Astrocyte (in vitro differentiated cells and primary cell): ENCODE measurements at regions not wholly inside any gene's neighbourhood (a gene's known extent, or its start where the extent isn't known, plus 50 kb on each side); places are given as distances from the start of the nearest gene placed in this dataset.

Source experiments
- DNase-seq: peaks from one replicate; pipeline ENCODE4 v3.0.0-alpha.2; 2010; ENCODE audit warnings: low read depth
- FAIRE-seq: peaks from 2 replicates; lab custom pipeline; 2011; peaks lifted over from hg19 to GRCh38; lab: Jason Lieb, UNC
- H2AFZ ChIP-seq: 2 replicates; pipeline ENCODE4 v1.6.0; 2012; ENCODE audit warnings: low read depth, low read length, inconsistent platforms
- H3K27ac ChIP-seq: 2 replicates; pipeline ENCODE4 v1.5.1; 2011; ENCODE audit warnings: low read depth, low read length, inconsistent platforms
- H3K27me3 ChIP-seq: 2 replicates; pipeline ENCODE4 v1.6.0; 2011; ENCODE audit warnings: low read length, inconsistent platforms; ENCODE audit not compliant: insufficient read depth
- H3K36me3 ChIP-seq: 2 replicates; pipeline ENCODE4 v1.5.1; 2011; ENCODE audit warnings: low read length, inconsistent platforms; ENCODE audit not compliant: insufficient read depth
- H3K4me1 ChIP-seq: 2 replicates; pipeline ENCODE4 v1.5.1; 2011; ENCODE audit warnings: low read length, inconsistent platforms; ENCODE audit not compliant: insufficient read depth
- H3K4me2 ChIP-seq: 2 replicates; pipeline ENCODE4 v1.6.0; 2012; ENCODE audit warnings: low read length, inconsistent platforms
- H3K4me3 ChIP-seq: 2 replicates; pipeline ENCODE4 v1.5.1; 2011; ENCODE audit warnings: low read depth, mild to moderate bottlenecking, low read length, inconsistent platforms; ENCODE audit not compliant: insufficient read depth
- H3K79me2 ChIP-seq: 2 replicates; pipeline ENCODE4 v1.6.0; 2012; ENCODE audit warnings: mild to moderate bottlenecking, low read length, inconsistent platforms; ENCODE audit not compliant: insufficient read depth
- H3K9ac ChIP-seq: 2 replicates; pipeline ENCODE4 v1.6.0; 2012; ENCODE audit warnings: mild to moderate bottlenecking, low read length, inconsistent platforms
- H3K9me3 ChIP-seq: 2 replicates; pipeline ENCODE4 v1.5.1; 2012; ENCODE audit warnings: low read depth, mild to moderate bottlenecking, low read length, inconsistent platforms; ENCODE audit not compliant: insufficient read depth
- H4K20me1 ChIP-seq: 2 replicates; pipeline ENCODE4 v1.6.0; 2012; ENCODE audit warnings: low read length, inconsistent platforms; ENCODE audit not compliant: insufficient read depth
- H3K27ac Mint-ChIP-seq: one replicate; pipeline ENCODE4 v1.8.0; 2021; ENCODE audit warnings: mild to moderate bottlenecking, mixed read lengths; ENCODE audit not compliant: unreplicated experiment
- H3K27me3 Mint-ChIP-seq: one replicate; pipeline ENCODE4 v1.8.0; 2021; ENCODE audit warnings: low read depth, mixed read lengths; ENCODE audit not compliant: unreplicated experiment
- H3K36me3 Mint-ChIP-seq: one replicate; pipeline ENCODE4 v1.8.0; 2021; ENCODE audit warnings: low read depth, mixed read lengths; ENCODE audit not compliant: unreplicated experiment
- H3K4me1 Mint-ChIP-seq: one replicate; pipeline ENCODE4 v1.8.0; 2021; ENCODE audit warnings: low read depth, mixed read lengths; ENCODE audit not compliant: unreplicated experiment
- H3K4me3 Mint-ChIP-seq: one replicate; pipeline ENCODE4 v1.8.0; 2021; ENCODE audit warnings: mild to moderate bottlenecking, moderate library complexity, mixed read lengths; ENCODE audit not compliant: unreplicated experiment
- H3K9me3 Mint-ChIP-seq: one replicate; pipeline ENCODE4 v1.8.0; 2021; ENCODE audit warnings: mild to moderate bottlenecking, mixed read lengths; ENCODE audit not compliant: unreplicated experiment
- CTCF ChIP-seq: IDR thresholded peaks from 2 replicates; pipeline ENCODE4 v1.5.1; 2011; ENCODE audit warnings: low read depth, mild to moderate bottlenecking, inconsistent platforms, low read length, moderate library complexity; ENCODE audit not compliant: insufficient read depth
- EZH2 ChIP-seq: IDR thresholded peaks from 2 replicates; pipeline ENCODE4 v1.6.1; 2012; ENCODE audit warnings: mild to moderate bottlenecking, low read length, inconsistent platforms; ENCODE audit not compliant: insufficient read depth

GRCh38 chr20:39129523-39129922 is 167.4 kb downstream of the DHX35 start:
- Histone ChIP-seq H3K9me3 (no peaks in the 10 kb centered on the region), H3K27ac (no peak overlapping the region), H3K4me1 (no peaks in the 10 kb centered on the region), H3K36me3 (no peaks in the 10 kb centered on the region), H3K9ac (no peak overlapping the region), H3K79me2 (no peaks in the 10 kb centered on the region), H4K20me1 (no peaks in the 10 kb centered on the region), H3K27me3 (no peaks in the 10 kb centered on the region), H3K4me3 (no peak overlapping the region), H2AFZ (no peak overlapping the region), H3K4me2 (no peak overlapping the region)
- Mint-ChIP-seq H3K36me3 (no peaks in the 10 kb centered on the region), H3K4me1 (no peaks in the 10 kb centered on the region), H3K4me3 (no peak overlapping the region), H3K27ac (no peak overlapping the region), H3K27me3 (peaks cover 17% of the 10 kb centered on the region), H3K9me3 (no peaks in the 10 kb centered on the region)
- DNase-seq (no peak), FAIRE-seq (no peak)
- no peak for TF ChIP-seq CTCF
- TF ChIP-seq EZH2 = no peak

GRCh38 chr20:39124064-39124463 is 161.9 kb downstream of the DHX35 start:
- Mint-ChIP-seq H3K4me3 (no peak overlapping the region), H3K36me3 (no peaks in the 10 kb centered on the region), H3K27ac (no peak overlapping the region), H3K9me3 (peaks cover 6% of the 10 kb centered on the region), H3K27me3 (peaks cover 30% of the 10 kb centered on the region), H3K4me1 (no peaks in the 10 kb centered on the region)
- Histone ChIP-seq H3K27me3 (peaks cover 2% of the 10 kb centered on the region), H3K4me1 (no peaks in the 10 kb centered on the region), H2AFZ (no peak overlapping the region), H3K79me2 (no peaks in the 10 kb centered on the region), H3K36me3 (no peaks in the 10 kb centered on the region), H4K20me1 (no peaks in the 10 kb centered on the region), H3K4me3 (no peak overlapping the region), H3K9ac (no peak overlapping the region), H3K27ac (no peak overlapping the region), H3K4me2 (no peak overlapping the region), H3K9me3 (no peaks in the 10 kb centered on the region)
- TF ChIP-seq EZH2 (no peak), CTCF (no peak)
- DNase-seq = no peak
- no peak for FAIRE-seq

GRCh38 chr20:39123185-39123557 is 161.0 kb downstream of the DHX35 start:
- H4K20me1 ChIP-seq = no peaks in the 10 kb centered on the region
- H3K9me3 ChIP-seq = no peaks in the 10 kb centered on the region
- Mint-ChIP-seq H3K4me3 (no peak overlapping the region), H3K27me3 (peaks cover 28% of the 10 kb centered on the region), H3K36me3 (no peaks in the 10 kb centered on the region), H3K9me3 (peaks cover 6% of the 10 kb centered on the region), H3K27ac (no peak overlapping the region), H3K4me1 (peaks cover 3% of the 10 kb centered on the region)
- H3K4me2 ChIP-seq = no peak overlapping the region
- H3K36me3 ChIP-seq = no peaks in the 10 kb centered on the region
- H3K27me3 ChIP-seq = peaks cover 2% of the 10 kb centered on the region
- no peaks in the 10 kb centered on the region for H3K79me2 ChIP-seq
- FAIRE-seq (no peak), DNase-seq (no peak)
- H2AFZ ChIP-seq = no peak overlapping the region
- H3K27ac ChIP-seq = no peak overlapping the region
- no peak overlapping the region for H3K9ac ChIP-seq
- no peaks in the 10 kb centered on the region for H3K4me1 ChIP-seq
- no peak overlapping the region for H3K4me3 ChIP-seq
- TF ChIP-seq EZH2 (no peak), CTCF (no peak)
